Stimulated activated CD4-positive, alpha-beta T cell treated with anti-CD3 and anti-CD28 coated beads, Interleukin-2, amount 100 ng/mL, for 24 hours (primary cell): ENCODE measurements at regions not wholly inside any gene's neighbourhood (a gene's known extent, or its start where the extent isn't known, plus 50 kb on each side); places are given as distances from the start of the nearest gene placed in this dataset.

ENCODE experiments used
- DNase-seq, 2 donors: peaks; one replicate each; pipeline ENCODE4 v3.0.0-alpha.2; 2020

DNA sequence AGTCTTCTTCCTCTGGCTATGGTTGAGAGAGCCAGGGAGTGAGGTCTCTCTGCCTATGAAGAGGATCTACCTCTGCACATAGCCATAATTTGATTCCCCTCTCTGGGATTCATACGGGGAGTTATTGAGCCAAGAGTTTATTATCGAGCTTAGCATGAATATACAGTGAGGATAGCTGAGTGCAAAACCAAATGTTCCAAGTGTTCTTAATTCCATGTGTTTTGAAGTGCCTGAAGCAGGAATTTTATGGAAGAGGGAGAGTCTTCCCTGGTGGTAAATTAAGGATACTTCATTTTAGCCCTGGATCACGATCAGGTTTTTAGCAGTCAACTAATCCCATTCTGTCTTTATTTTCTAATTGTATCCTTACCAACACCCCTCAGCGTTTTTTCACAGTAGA, 270.6 kb downstream of the C1D start:
- DNase-seq: no peak

GRCh38 chr2:67792681-67793091, 270.1 kb downstream of the C1D start:
- no peak for DNase-seq

DNA sequence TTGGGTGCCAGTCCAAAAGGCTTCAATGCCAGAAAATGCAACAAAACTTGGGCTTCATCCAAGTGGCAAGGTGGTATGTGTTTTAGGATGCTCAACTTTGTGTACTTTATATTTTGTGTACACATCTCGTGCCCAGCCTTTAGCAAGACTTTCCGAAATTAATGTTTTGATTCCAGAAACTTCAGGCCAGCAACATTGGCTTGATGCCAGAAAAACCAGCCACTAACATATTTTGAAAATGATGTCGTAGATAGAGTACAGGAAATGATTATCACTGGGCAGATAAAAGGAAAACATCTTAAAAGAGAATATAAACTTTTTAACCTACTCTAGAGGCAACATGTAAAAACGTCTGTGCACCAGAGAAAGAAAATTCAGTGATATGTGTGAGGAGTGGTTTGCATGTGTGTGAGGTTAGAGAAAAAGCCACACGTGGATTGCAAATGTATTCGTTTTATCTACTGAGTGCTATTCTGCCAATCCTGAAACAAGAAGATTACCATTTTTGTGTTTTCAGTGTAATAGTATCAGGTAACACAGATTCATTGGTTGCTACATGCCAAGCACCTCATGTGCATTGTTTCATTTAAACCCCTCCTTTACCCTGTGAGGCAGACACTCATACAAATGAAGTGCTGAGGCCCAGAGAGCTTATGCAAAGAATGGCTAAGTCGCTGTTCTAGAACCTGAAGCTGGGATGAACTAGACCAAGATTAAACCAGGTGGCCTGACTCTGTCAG, 264.8 kb downstream of the C1D start:
- DNase-seq: no peak

DNA sequence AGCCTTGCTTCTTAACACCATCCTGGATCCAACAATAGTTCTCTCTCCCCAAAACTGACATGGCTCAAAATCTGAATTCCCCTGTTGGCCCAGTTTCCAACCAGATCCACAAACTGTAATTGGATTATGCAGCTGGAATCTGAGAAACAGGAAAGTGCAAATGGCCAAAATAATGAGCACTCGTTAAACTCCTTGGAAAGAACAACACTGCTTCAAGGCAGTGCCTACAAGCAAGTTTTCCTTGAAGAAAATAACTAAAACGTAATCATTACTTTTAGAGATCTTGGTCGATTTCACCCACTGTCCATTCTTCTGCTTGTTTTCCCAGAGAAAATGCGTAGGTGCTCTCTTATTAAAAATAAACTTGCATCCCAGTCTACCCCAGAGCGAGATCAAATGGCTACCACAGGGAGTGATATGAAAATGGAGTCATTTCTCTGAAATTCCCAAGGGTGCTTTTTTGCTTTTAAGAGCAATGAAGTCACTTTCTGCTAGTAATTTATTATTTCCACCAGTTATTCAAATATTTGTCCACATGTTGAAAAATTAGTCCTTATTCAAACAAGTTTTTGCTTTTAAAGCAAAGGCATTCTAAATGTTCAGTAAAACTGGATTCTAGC, 264.2 kb downstream of the C1D start:
- no peak for DNase-seq

DNA sequence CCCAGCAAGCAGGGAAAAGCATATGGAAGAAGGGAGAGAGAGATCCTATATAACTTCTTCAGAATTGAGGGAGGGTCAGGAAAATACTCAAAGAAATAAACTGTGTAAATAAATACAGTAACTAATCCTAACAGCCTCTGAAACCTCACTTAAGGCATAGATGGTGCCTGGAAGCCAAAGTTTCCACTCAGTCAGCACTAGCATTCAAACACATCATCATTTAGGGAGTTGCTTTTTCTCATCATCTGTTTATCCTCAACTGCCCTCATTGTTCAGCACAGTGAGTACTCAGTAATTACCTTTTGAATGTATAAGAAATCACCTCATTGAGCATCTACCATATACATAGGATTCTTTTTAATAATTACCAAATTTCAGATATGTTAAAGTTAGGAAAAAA, 262.9 kb downstream of the C1D start:
- DNase-seq: no peak

- DNase-seq: no peak
Measured at GRCh38 chr2:67802291-67802690, 260.5 kb downstream of the C1D start.

DNA sequence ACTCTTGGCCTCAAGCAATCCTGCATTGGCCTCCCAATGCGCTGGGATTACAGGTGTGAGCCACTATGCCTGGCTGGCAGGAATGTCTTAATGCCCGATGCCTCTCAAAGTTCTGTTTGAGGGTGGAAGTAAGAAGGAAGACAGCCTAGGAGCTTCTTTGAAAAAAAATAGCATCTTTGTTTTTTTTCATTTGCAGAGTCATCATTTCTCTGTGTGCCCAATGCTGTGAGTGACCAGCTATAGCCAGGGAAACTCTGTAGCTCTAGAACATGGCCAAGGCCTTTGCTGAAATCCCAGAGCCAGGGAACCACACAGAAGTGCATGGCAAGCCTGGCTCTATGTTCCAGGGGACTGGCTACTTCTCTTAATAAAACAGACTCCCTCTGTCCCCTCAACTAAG, 260.0 kb downstream of the C1D start:
- no peak for DNase-seq

GRCh38 chr2:67806816-67807215, 256.0 kb downstream of the C1D start:
- no peak for DNase-seq

GRCh38 chr2:67808112-67808511, 254.7 kb downstream of the C1D start:
- no peak for DNase-seq

DNA sequence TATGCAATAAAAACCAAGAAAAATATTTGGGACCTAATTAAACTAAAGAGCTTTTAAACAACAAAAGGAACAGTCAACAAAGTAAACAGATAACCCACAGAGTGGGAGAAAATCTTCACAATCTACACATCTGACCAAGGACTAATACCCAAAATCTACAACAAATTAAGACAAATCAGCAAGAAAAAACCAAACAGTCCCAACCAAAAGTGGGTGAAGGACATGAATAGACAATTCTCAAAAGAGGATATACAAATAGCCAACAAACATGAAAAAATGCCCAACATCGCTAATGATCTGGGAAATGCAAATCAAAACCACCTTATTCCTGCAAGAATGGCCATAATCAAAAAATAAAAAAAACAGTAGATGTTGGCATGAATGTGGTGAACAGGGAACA, 250.1 kb downstream of the C1D start:
- DNase-seq: no peak

DNA sequence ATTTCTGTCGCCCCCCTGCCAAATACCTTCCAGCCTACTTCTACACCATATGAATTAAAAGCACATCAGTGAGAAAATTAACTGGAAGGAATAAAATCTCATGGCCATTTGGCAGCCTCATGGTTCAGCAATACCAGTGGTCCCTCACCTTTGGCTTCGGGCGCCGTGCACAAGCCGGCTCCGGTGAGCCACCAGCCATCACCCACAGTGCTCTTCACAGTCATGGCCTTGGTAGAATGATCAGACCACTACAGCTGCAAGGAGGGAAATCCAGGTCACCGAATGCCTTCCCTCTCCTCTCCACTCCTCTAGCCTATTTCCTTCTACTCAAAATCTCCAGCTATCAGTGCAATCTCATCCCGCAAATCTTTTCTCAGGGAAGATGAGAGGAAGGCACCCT, 239.1 kb downstream of the C1D start:
- no peak for DNase-seq

- no peak for DNase-seq
Measured at GRCh38 chr2:67824186-67824585, 238.6 kb downstream of the C1D start.

DNA sequence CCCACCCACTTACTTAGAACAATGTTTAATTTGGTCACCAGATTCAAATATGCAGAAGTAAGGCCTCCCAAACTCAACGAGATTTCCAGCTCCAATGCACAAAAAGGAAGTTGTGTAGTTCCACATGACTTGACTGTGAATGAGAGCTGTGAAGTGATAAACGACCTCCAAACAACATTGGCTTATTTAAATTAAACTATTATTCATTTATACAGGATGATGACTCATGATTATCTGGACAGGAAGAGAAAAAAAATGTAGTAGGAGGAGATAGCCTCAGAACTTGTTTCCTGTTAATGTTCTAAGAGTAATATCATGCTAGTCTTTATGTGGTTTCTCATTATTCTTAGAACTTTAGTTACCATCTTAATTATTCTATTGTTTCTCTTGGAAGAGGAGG, 237.3 kb downstream of the C1D start:
- DNase-seq: no peak

DNA sequence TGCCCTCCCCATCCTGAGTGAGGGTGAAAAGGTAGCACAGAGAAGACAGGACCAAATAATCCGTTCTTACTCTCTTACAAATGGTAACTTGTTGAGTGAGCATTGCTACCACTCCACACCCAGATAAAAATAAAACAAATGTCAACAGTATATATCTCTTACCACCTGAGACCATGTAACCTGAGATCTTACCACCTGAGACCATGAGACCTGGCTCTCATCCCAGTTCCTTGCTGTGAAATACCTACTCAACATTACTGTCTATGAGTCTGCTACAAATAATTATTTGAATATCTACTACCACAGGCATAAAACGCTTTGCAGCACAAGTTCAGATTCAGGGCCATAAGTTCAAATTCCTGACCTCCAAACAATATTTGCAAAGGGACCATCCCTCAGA, 234.7 kb downstream of the C1D start:
- DNase-seq: no peak

- DNase-seq: no peak
Measured at GRCh38 chr2:67829470-67829869, 233.3 kb downstream of the C1D start.

DNA sequence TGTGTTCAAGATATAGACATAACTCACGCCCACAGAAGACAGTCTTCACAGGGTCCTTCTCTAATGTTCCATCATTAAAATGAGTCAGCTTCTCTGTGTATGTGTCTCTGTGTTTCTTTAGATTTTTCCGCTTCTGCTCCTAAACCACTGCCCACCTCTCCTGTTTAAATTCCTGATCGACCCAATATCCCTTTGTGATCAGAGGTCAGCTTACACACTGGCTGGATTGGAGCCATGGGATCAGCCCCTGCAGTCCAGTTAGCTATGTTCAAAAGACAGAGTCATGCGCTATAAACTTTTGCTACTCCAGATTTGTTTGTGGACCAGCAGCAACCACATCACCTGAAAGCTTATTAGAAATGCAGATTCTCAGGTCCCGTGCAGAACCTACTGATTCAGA, 229.2 kb downstream of the C1D start:
- DNase-seq: no peak

DNA sequence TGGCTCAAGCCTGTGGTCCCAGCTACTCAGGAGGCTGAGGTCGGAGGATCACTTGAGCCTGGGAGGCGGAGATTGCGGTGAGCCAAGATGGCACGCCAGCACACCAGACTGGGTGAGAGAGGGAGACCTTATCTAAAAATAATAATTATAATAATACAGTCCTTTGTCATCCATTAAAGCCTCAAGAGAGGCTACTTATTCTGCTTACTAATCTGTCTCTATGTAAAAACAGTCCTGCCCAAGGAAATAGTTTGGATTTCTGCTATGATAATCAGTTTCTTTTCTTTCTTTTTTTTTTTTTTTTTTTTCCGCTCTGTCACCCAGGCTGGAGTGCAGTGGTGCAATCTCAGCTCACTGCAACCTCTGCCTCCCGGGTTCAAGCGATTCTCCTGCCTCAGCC, 228.3 kb downstream of the C1D start:
- DNase-seq: no peak

DNA sequence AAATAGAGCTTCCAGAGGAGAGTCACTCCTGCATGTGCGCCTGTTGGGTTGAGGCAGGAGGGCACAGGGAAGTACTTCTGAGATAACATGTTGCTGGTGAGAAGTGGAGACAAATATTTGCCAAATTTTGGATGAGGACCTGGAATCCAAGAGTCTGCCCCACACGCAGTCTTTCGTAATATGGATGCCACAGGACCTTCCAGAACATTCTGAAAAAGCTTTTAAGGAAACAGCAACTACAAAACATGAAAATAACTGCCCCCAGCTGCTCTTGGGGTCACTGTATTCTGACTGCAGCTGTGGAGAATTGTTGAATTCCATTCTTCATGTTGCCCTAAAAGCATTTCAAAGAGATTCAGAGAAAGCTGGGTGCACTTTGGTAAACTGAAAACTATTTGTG, 227.5 kb downstream of the C1D start:
- DNase-seq: no peak

- no peak for DNase-seq
Measured at GRCh38 chr2:67836866-67837265, 225.9 kb downstream of the C1D start.

DNA sequence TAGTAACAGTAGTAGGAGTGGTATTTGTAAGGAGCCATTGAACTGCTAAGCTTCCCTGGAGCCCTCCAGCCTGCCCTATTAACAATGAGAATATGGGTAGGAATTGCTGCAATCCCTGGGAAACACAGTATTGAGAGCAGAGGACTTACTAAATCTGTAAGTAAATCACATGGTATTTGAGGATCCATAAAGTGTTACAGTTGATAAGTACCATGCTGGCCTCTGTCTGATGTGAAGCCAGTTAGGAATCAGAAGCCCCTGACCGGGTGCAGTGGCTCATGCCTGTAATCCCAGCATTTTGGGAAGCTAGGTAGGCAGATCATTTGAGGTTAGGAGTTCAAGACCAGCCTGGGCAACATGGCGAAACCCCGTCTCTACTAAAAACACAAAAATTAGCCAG, 224.6 kb downstream of the C1D start:
- DNase-seq: no peak

DNA sequence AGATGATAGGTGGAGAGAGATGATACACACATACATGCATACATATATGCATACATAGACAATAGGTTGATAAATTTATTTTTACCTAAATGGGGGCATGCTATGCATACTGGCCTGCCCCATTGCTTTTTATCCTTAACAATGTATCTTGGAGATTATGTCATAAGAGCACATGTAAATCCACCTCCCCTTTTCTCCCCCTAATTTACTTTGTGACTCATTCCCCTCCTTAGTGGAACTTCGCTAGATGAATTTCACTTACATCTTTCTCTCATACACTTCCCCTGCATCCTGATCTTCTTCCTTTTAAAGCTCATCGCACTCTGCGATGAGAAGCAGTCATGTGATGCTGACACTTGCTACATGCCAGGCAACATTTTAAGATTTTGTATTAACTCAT, 223.6 kb downstream of the C1D start:
- DNase-seq: no peak

DNA sequence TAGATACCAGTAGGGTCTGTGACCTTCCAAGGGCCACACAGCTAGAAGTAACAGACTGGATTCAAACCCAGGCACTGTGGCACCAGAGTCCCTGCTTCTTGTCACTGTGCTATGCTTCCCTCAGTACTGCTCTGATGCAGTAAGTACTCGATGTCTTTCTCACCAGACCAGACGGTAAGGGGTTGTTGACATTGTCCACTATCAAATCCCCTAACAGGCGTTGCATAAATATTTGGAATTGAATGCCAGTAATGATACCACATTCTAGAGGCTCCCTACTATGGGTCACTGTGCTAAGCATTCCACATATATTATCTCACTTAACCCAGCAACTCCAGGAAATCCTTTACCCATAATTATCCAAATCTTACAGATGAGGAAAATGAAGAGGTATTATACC, 223.1 kb downstream of the C1D start:
- no peak for DNase-seq

GRCh38 chr2:67840460-67841068, 222.2 kb downstream of the C1D start:
- DNase-seq: peak; percentile 19 to 35

GRCh38 chr2:67841711-67842110, 221.1 kb downstream of the C1D start:
- no peak for DNase-seq
